Muscle layer of duodenum (tissue), 2 donors: ENCODE measurements at regions not wholly inside any gene's neighbourhood (a gene's known extent, or its start where the extent isn't known, plus 50 kb on each side); places are given as distances from the start of the nearest gene placed in this dataset.

Source experiments
- H3K27ac ChIP-seq: one replicate; pipeline ENCODE4 v1.7.0; 2013; ENCODE audit warnings: mild to moderate bottlenecking, low read length
- H3K27me3 ChIP-seq: one replicate; pipeline ENCODE4 v1.7.0; 2013; ENCODE audit warnings: low read depth, mild to moderate bottlenecking, control low read depth, low read length
- H3K36me3 ChIP-seq, 2 donors: one replicate each; pipeline ENCODE4 v1.7.0; 2013; ENCODE audit warnings: low read length in 2 of 2, control low read depth in 1 of 2, mild to moderate bottlenecking in 1 of 2; ENCODE audit not compliant: insufficient read depth in 2 of 2, control insufficient read depth in 1 of 2
- H3K4me1 ChIP-seq, 2 donors: one replicate each; pipeline ENCODE4 v1.7.0; 2013; ENCODE audit warnings: low read length in 2 of 2, mild to moderate bottlenecking in 2 of 2, control low read depth in 1 of 2, moderate library complexity in 1 of 2; ENCODE audit not compliant: insufficient read depth in 2 of 2, control insufficient read depth in 1 of 2
- H3K4me3 ChIP-seq, 2 donors: one replicate each; pipeline ENCODE4 v1.7.0; 2013; ENCODE audit warnings: low read length in 2 of 2, low read depth in 1 of 2, mild to moderate bottlenecking in 1 of 2
- H3K9me3 ChIP-seq, 2 donors: one replicate each; pipeline ENCODE4 v1.7.0; 2013; ENCODE audit warnings: low read length in 2 of 2, control low read depth in 1 of 2, mild to moderate bottlenecking in 1 of 2; ENCODE audit not compliant: control insufficient read depth in 1 of 2
- donor health status: healthy.

DNA sequence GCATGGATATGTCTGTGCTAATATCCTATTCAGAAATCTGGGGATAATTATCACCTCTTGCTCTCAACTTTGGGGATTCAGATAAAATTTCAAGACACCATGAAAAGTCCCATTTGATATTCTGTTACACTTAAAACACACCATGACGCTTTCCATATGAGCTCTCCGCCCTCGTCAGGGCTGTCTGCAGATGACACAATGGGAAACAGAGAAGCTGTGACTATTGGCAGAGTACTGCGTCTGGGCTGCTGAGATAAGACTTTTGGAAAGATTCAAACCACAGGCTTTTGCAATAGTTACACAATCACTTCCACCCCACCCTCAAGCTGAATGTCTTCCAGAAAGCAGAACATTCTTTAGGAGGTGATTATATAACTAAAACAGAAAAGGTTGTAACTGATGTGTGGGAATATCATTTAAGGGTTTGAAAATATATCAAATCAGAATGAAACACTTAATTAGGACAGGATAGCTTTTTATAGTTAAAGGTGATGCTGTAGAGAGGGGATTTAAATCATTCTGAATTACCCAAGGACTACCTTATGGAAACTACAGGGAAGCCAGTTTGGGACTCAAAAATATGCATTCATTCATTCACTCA lies 75.3 kb upstream of the TMPO start:
- H3K4me3 ChIP-seq, result no peak overlapping the region
- H3K27ac ChIP-seq, result peak overlapping the region; percentile 64
- peaks cover 3 to 6% of the 10 kb centered on the region in 2 donors for H3K9me3 ChIP-seq
- H3K4me1 ChIP-seq, result no peaks in the 10 kb centered on the region
- H3K27me3 ChIP-seq, result no peaks in the 10 kb centered on the region
- no peaks in the 10 kb centered on the region for H3K36me3 ChIP-seq

DNA sequence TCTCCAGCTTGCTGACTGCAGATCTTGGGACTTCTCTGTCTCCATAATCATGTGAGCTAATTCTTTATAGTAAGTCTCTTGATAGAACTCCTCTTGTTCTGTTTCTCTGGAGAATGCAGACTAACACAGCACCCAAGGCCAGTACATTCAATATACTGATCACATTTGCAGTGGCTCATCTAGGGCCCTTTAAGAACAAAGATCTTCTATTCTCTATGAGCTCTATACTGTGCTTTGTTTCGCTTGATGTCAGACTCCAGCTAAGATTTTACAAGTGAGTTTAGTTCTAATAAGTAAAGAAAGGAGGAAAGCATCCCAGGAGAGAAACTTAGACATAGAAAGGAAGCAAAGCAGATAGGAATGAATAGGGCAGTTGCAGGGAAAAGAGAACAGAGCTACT lies 69.3 kb upstream of the TMPO start:
- Histone ChIP-seq H3K27ac (no peak overlapping the region), H3K4me3 (no peak overlapping the region), H3K27me3 (no peaks in the 10 kb centered on the region), H3K4me1 (no peaks in the 10 kb centered on the region), H3K9me3 (no peaks in the 10 kb centered on the region), H3K36me3 (no peaks in the 10 kb centered on the region)

DNA sequence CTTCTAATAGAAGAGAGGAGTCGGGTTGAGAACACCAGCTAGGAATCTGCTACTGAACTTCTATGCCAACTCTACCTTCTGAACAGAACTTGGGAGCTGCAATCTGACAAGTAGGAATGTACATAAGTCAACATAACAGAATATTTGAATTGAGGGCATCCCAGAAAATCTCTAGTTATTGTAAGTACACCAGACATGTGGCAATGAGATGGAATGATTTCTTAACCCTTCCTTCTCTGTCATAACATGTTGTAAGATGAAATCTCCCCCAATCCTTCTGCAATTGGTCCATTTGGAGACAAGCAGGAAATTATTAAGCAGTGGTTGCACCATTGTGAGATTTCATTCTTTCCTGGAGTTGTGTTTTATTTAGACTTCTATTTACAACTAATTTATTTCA lies 68.7 kb upstream of the TMPO start:
- H3K27ac ChIP-seq, result no peak overlapping the region
- H3K36me3 ChIP-seq, result no peaks in the 10 kb centered on the region
- no peaks in the 10 kb centered on the region for H3K4me1 ChIP-seq
- H3K9me3 ChIP-seq, result no peaks in the 10 kb centered on the region
- H3K27me3 ChIP-seq, result no peaks in the 10 kb centered on the region
- no peak overlapping the region for H3K4me3 ChIP-seq

DNA sequence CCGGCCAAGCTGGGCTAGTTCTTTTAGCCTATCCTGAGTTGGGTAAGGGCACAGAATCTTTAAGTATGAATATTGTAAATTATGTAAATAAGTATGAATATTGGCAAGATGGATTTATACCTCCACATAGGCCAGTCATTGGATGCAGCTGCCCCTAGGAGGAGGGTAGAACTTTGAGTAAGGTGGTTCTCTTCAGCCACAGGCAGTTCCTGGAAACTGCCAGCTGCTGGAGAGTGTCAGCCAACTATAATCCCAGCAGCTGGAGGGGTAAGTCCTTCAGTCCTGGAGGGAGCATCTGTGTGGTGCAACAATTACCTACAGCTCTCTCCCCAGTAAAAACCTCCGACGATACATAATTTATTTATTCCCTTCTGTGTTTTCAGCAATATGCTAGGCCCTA lies 65.8 kb upstream of the TMPO start:
- Histone ChIP-seq H3K9me3 (no peaks in the 10 kb centered on the region), H3K27me3 (no peaks in the 10 kb centered on the region), H3K4me1 (no peaks in the 10 kb centered on the region), H3K27ac (no peak overlapping the region), H3K36me3 (no peaks in the 10 kb centered on the region), H3K4me3 (no peak overlapping the region)

DNA sequence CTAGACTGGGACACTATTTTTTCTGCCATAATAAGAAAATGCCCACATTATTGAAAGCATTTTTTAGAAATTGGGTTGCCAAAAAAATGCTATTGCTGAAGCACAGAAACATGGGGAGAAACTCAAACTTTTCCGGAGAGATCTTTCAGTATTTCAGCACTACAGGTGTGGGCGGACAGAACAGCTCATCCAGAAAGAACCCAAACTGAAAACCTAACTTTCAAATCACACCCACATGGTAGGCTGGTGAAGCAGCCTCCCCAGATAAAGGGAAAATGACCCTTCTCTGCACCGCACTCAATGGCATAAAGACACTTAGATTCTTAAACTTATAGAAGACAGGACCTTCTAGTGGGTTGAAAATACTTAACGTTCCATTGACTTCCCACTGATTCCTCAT lies 62.3 kb upstream of the TMPO start:
- H3K27ac ChIP-seq, result no peak overlapping the region
- no peak overlapping the region for H3K4me3 ChIP-seq
- H3K36me3 ChIP-seq, result no peaks in the 10 kb centered on the region
- no peaks in the 10 kb centered on the region for H3K9me3 ChIP-seq
- H3K27me3 ChIP-seq, result no peaks in the 10 kb centered on the region
- no peaks in the 10 kb centered on the region for H3K4me1 ChIP-seq

DNA sequence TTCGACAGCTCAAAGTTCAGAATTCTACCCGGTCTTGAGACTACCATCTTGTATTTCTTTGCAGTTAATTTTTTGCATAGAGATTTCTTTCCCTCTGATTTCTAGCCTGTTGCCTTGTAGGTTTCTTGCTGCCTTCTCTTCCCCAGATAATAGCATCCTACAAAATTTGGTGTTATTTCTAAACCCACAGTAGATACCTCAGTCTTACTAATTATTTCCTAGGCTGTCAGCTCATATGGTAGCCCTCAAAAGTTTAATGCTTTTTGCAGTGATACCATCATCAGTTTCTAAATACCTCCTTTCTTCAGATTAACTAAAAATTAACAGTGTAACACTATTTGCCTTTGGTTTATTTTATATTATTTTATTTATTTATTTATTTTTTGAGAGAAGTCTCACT lies 61.9 kb upstream of the TMPO start:
- no peaks in the 10 kb centered on the region for H3K9me3 ChIP-seq
- H3K27ac ChIP-seq, result no peak overlapping the region
- no peaks in the 10 kb centered on the region for H3K4me1 ChIP-seq
- H3K36me3 ChIP-seq, result no peaks in the 10 kb centered on the region
- no peak overlapping the region for H3K4me3 ChIP-seq
- no peaks in the 10 kb centered on the region for H3K27me3 ChIP-seq

DNA sequence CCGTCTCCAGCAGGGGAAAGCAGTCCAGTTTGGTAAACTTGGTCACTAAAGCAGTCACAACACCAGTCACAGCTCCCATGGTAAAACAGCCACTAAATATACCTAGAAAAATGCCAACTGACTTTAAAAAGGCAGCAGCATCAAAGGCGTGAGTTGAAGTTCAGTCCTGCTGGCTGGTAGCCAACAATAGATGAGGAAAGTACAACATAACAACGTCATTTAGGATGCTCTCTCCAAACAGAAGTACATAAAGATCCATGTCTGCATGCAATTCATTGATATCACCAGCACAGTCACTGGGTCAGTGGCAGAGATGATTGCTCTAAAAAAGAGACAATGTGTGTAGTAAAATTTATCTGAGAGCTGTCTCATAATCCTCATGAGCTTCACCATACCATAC lies 59.3 kb upstream of the TMPO start:
- no peaks in the 10 kb centered on the region for H3K4me1 ChIP-seq
- H3K36me3 ChIP-seq, result no peaks in the 10 kb centered on the region
- no peaks in the 10 kb centered on the region for H3K9me3 ChIP-seq
- H3K27me3 ChIP-seq, result no peaks in the 10 kb centered on the region
- H3K27ac ChIP-seq, result no peak overlapping the region
- H3K4me3 ChIP-seq, result no peak overlapping the region

DNA sequence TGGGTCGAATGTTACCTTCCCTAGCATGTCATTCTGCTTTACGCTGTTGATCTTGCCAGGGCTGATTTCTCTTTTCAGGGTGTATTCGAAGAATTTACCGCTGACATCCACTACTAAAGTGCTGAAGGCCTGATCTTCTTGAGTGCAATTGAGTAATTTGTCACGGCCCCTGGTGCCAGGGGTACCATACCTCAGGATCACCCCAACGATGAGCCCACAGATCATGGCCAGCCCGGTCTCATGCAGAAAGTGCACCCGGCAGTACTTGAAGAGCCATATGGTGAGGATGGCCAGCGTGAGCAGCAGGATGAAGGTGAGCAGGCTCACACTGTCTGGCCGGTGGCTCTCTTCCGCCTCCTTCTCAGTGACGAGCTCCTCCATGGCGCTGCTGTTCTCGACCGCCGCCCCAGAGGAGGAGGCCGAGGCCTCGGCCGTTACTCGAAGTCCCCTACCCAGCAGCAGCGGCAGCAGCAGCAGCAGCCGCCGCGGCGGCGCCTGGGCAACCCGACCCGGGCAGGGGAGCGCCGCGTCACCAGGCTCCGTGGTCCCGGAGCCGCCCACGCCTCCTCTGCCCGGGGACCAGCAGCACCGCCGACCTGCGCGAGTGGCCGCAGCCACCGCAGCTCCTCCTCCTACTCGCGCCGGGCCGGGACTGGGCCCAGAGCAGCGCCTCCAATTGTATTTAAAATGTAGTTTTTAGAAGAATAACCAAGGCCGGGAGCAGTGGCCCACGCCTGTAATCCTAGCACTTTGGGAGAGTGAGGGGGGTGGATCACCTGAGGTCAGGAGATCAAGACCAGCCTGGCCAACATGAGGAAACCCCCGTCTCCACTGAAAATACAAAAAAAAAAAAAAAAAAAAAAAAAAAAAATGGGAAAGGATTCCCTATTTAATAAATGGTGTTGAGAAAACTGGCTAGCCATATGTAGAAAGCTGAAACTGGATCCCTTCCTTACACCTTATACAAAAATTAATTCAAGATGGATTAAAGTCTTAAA lies 58.5 kb upstream of the TMPO start:
- H3K27me3 ChIP-seq, result no peaks in the 10 kb centered on the region
- H3K27ac ChIP-seq, result no peak overlapping the region

DNA sequence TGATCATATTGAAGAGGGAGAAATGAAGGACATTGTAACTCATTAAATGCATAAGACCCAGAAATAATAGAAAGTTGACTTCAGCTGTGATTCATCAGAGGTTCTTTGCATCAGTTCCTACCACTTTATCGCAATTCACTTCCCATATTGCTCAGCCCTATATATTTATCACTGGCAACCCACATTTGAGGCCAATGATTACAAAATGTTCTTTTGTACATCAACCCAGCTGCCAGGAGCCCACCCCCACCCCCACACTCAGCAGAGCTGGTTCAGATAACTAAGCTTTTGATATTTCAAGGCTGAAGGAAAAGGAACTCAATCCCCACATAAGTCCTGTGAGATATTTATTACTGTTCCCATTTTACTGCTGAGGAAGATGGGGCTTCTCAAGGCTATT lies 51.2 kb upstream of the TMPO start:
- H3K27me3 ChIP-seq, result no peaks in the 10 kb centered on the region
- H3K4me3 ChIP-seq, result no peak overlapping the region
- no peaks in the 10 kb centered on the region for H3K9me3 ChIP-seq
- H3K27ac ChIP-seq, result no peak overlapping the region
- H3K4me1 ChIP-seq, result no peaks in the 10 kb centered on the region
- H3K36me3 ChIP-seq, result no peaks in the 10 kb centered on the region

More for the DNA sequence above, 58.5 kb upstream of the TMPO start:
- Histone ChIP-seq H3K4me1 (no peaks in the 10 kb centered on the region), H3K36me3 (no peaks in the 10 kb centered on the region), H3K4me3 (peak overlapping the region; percentile 55 to 62), H3K9me3 (no peaks in the 10 kb centered on the region)

DNA sequence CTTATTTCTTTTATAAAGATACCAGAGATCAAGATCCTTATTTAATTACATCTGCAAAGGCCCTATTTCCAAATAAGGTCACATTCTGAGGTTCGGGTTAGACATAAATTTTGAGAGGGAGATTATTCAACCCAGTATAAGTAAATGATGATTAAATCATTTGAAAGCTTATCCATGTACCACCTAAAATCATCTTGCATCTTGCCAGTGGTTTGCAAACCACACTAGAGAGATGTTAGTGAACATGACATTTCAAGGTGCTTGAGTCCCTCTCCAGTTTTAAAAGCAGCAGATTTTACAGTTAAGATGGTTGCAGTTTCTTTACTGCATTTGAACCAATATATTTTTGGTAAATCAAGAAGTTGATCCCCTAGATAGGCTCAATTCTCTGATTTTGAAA lies 49.9 kb upstream of the TMPO start:
- H3K27ac ChIP-seq, result no peak overlapping the region

More for the DNA sequence above, 49.9 kb upstream of the TMPO start:
- Histone ChIP-seq H3K27me3 (no peaks in the 10 kb centered on the region), H3K9me3 (no peaks in the 10 kb centered on the region), H3K4me1 (no peaks in the 10 kb centered on the region), H3K36me3 (no peaks in the 10 kb centered on the region), H3K4me3 (no peak overlapping the region)
